B cell (primary cell): ENCODE measurements at regions not wholly inside any gene's neighbourhood (a gene's known extent, or its start where the extent isn't known, plus 50 kb on each side); places are given as distances from the start of the nearest gene placed in this dataset.
"Not testable (repeated sequence)": the region's sequence is repeated elsewhere in the genome, so short reads cannot be mapped to it uniquely, and the experiment has no call there.

Experiments used
- ATAC-seq: fragments of 200-7000 bp; cut with Tn5 transposase; one replicate; pipeline ENCODE4 v1.10.0; 2021; ENCODE audit warnings: low read depth, mild to moderate bottlenecking, moderate number of reproducible peaks, moderate library complexity
- CTCF ChIA-PET: fragments of 350-600 bp; sonication (Branson Sonifier 250); formaldehyde crosslinking; loops from one replicate; lab custom pipeline; 2021; ENCODE audit warnings: antibody characterized with exemption, inconsistent platforms; lab: Charles Lee
- POLR2A ChIA-PET: fragments of 350-600 bp; sonication (Branson Sonifier 250); formaldehyde crosslinking; loops from one replicate; lab custom pipeline; 2021; ENCODE audit warnings: antibody characterized with exemption; lab: Charles Lee
- DNase-seq: peaks from one replicate; pipeline ENCODE4 v3.0.0; 2013
- H2AFZ ChIP-seq: 2 replicates; pipeline ENCODE4 v1.6.1; 2012; ENCODE audit warnings: mild to moderate bottlenecking, low read depth, low read length; ENCODE audit not compliant: insufficient read depth, poor library complexity, severe bottlenecking
- H3K27ac ChIP-seq, 2 donors: 1 replicate in 1 of 2; 2 replicates in 1 of 2; pipeline ENCODE4 v1.5.1; 2012 to 2013; ENCODE audit warnings: low read length in 2 of 2, mild to moderate bottlenecking in 2 of 2, moderate library complexity in 1 of 2
- H3K27me3 ChIP-seq, 4 experiments: fragments of 200-600 bp in 1 of 4; sonication (generic) in 1 of 4; replicated peaks in 1 of 4; 1 replicate in 2 of 4; 2 replicates in 2 of 4; pipeline versions ENCODE4 v1.6.1 to v1.7.0; 2013 to 2016; ENCODE audit warnings: low read length in 3 of 4, mild to moderate bottlenecking in 2 of 4, mixed read lengths in 1 of 4, moderate library complexity in 1 of 4; ENCODE audit not compliant: insufficient read depth in 4 of 4, control insufficient read depth in 3 of 4; ENCODE audit errors: control extremely low read depth in 1 of 4
- H3K36me3 ChIP-seq, 2 experiments: replicated peaks in 1 of 2; 1 replicate in 1 of 2; 2 replicates in 1 of 2; pipeline versions ENCODE4 v1.6.1 to v1.7.1; 2013; ENCODE audit warnings: low read length in 1 of 2; ENCODE audit not compliant: insufficient read depth in 2 of 2, control insufficient read depth in 1 of 2; ENCODE audit errors: control extremely low read depth in 1 of 2, extremely low read depth in 1 of 2
- H3K4me1 ChIP-seq, 2 donors: fragments of 200-600 bp in 1 of 2; sonication (generic) in 1 of 2; 1 replicate in 1 of 2; 2 replicates in 1 of 2; pipeline versions ENCODE4 v1.5.1 to v1.6.1; 2013 to 2017; ENCODE audit warnings: low read length in 2 of 2; ENCODE audit not compliant: control insufficient read depth in 2 of 2, insufficient read depth in 2 of 2
- H3K4me2 ChIP-seq: replicated peaks from 2 replicates; pipeline ENCODE3; 2012; ENCODE audit warnings: mild to moderate bottlenecking, low read depth, low read length; ENCODE audit not compliant: poor library complexity, severe bottlenecking
- H3K4me3 ChIP-seq, 5 experiments: fragments of 200-600 bp in 1 of 5; sonication (generic) in 1 of 5; 1 replicate in 3 of 5; 2 replicates in 2 of 5; pipeline versions ENCODE4 v1.5.1 to v1.7.0; 2011 to 2016; ENCODE audit warnings: low read length in 4 of 5, mild to moderate bottlenecking in 4 of 5, low read depth in 2 of 5, control low read depth in 1 of 5, moderate library complexity in 1 of 5; ENCODE audit not compliant: insufficient read depth in 1 of 5; ENCODE audit errors: control extremely low read depth in 1 of 5, extremely low read depth in 1 of 5
- H3K79me2 ChIP-seq: fragments of 200-600 bp; sonication (generic); one replicate; pipeline ENCODE4 v1.6.0; 2016; ENCODE audit warnings: low read length; ENCODE audit not compliant: control insufficient read depth, insufficient read depth
- H3K9ac ChIP-seq: fragments of 200-600 bp; sonication (generic); 2 replicates; pipeline ENCODE4 v1.6.1; 2017; ENCODE audit warnings: mild to moderate bottlenecking, low read length, moderate library complexity
- H3K9me3 ChIP-seq, 3 donors: one replicate each; pipeline versions ENCODE4 v1.6.1 to v1.7.1; 2013; ENCODE audit warnings: low read length in 2 of 3; ENCODE audit not compliant: control insufficient read depth in 2 of 3, insufficient read depth in 1 of 3; ENCODE audit errors: control extremely low read depth in 1 of 3
- H4K20me1 ChIP-seq: 2 replicates; pipeline ENCODE4 v1.6.0; 2012; ENCODE audit warnings: mild to moderate bottlenecking, low read length; ENCODE audit not compliant: insufficient read depth, control insufficient read depth, poor library complexity, severe bottlenecking
- H3K27ac Mint-ChIP-seq: one replicate; pipeline ENCODE4 v1.8.0; 2021; ENCODE audit warnings: mixed read lengths
- H3K27me3 Mint-ChIP-seq: one replicate; pipeline ENCODE4 v1.8.0; 2021; ENCODE audit warnings: mixed read lengths
- H3K4me1 Mint-ChIP-seq: one replicate; pipeline ENCODE4 v1.8.0; 2021; ENCODE audit warnings: mixed read lengths
- H3K4me3 Mint-ChIP-seq: one replicate; pipeline ENCODE4 v1.8.0; 2021; ENCODE audit warnings: mixed read lengths
- H3K9me3 Mint-ChIP-seq: one replicate; pipeline ENCODE4 v1.8.0; 2022; ENCODE audit warnings: mixed read lengths; ENCODE audit not compliant: insufficient read depth
- EZH2 ChIP-seq: IDR thresholded peaks from 2 replicates; pipeline ENCODE4 v1.6.1; 2012; ENCODE audit warnings: borderline replicate concordance, low read depth, mild to moderate bottlenecking, moderate library complexity, low read length; ENCODE audit not compliant: insufficient read depth, poor library complexity, severe bottlenecking
- WGBS: methylation state at CpG from one replicate; pipeline ENCODE4 v1.1.5; 2013; ENCODE audit warnings: missing lambda C conversion rate; ENCODE audit not compliant: insufficient coverage; 5-methylcytosine and 5-hydroxymethylcytosine counted together
- intact Hi-C: fragments of 100-400 bp; cut with micrococcal nuclease; formaldehyde crosslinking; loops from one replicate; pipeline ENCODE4 v1.10.0; 2022
- TF ChIP-seq, protein P1 (sequence below): fragments of 200-600 bp; IDR thresholded peaks from one replicate; pipeline ENCODE4 v1.8.0; 2022; ENCODE audit warnings: antibody characterized with exemption, mild to moderate bottlenecking

- H4K20me1 ChIP-seq, H2AFZ ChIP-seq, DNase-seq, H3K4me2 ChIP-seq, H3K36me3 ChIP-seq, H3K4me1 Mint-ChIP-seq, H3K9me3 ChIP-seq, H3K79me2 ChIP-seq, H3K4me3 ChIP-seq, H3K27ac Mint-ChIP-seq, ATAC-seq, H3K9ac ChIP-seq, H3K4me3 Mint-ChIP-seq, H3K4me1 ChIP-seq, CTCF ChIA-PET, H3K9me3 Mint-ChIP-seq, intact Hi-C loops, POLR2A ChIA-PET, H3K27ac ChIP-seq, H3K27me3 ChIP-seq: not testable (repeated sequence)
- H3K27me3 Mint-ChIP-seq, result peaks cover 23% of the 10 kb centered on the region
- WGBS, result 96% methylated on average over 16 of the region's 16 CpGs
Observed at GRCh38 chr2:179385756-179386155, 121.1 kb upstream of the SESTD1 start.

DNA sequence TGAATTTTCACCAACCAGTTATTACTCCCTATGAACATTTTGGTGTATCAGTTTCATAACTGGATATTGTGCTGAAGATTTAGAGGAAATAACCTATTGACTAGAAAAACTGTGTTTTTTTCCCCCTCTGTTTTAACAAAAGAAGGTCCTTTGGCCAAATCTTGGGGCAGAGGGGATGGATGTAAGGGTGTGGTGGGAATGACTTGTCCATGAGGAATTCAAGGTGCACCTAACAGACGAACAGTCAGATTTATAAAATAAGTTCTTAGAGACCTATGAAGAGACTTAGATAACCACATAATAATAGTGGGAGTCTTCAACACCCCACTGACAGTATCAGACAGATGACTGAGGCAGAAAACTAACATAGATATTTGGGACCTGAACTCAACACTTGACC lies 119.3 kb upstream of the SESTD1 start:
- Histone ChIP-seq H3K4me3 (no peak overlapping the region), H4K20me1 (no peaks in the 10 kb centered on the region), H3K27ac (no peak overlapping the region), H3K27me3 (peaks cover 0 to 7% (median 0%) of the 10 kb centered on the region in 4 experiments), H2AFZ (no peak overlapping the region), H3K4me2 (no peak overlapping the region), H3K36me3 (no peaks in the 10 kb centered on the region), H3K79me2 (no peaks in the 10 kb centered on the region), H3K4me1 (no peaks in the 10 kb centered on the region), H3K9me3 (no peaks in the 10 kb centered on the region), H3K9ac (no peak overlapping the region)
- DNase-seq (no peak), ATAC-seq (no peak)
- H3K27me3 Mint-ChIP-seq, result peaks cover 30% of the 10 kb centered on the region
- no CpG with 5 or more reads among the region's 1 CpG for WGBS
- H3K27ac Mint-ChIP-seq, result no peak overlapping the region
- no peaks in the 10 kb centered on the region for H3K4me1 Mint-ChIP-seq
- ChIA-PET POLR2A (no interaction called here), CTCF (no interaction called here)
- no peak overlapping the region for H3K4me3 Mint-ChIP-seq
- no peaks in the 10 kb centered on the region for H3K9me3 Mint-ChIP-seq
- intact Hi-C loops, result no loop called here
- no peak for TF ChIP-seq EZH2
- TF ChIP-seq, protein P1, sequence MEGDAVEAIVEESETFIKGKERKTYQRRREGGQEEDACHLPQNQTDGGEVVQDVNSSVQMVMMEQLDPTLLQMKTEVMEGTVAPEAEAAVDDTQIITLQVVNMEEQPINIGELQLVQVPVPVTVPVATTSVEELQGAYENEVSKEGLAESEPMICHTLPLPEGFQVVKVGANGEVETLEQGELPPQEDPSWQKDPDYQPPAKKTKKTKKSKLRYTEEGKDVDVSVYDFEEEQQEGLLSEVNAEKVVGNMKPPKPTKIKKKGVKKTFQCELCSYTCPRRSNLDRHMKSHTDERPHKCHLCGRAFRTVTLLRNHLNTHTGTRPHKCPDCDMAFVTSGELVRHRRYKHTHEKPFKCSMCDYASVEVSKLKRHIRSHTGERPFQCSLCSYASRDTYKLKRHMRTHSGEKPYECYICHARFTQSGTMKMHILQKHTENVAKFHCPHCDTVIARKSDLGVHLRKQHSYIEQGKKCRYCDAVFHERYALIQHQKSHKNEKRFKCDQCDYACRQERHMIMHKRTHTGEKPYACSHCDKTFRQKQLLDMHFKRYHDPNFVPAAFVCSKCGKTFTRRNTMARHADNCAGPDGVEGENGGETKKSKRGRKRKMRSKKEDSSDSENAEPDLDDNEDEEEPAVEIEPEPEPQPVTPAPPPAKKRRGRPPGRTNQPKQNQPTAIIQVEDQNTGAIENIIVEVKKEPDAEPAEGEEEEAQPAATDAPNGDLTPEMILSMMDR, result no peak
